NCI-H82 treated with DMSO at 0.1 percent for 48 hours (cell line): ENCODE measurements at regions not wholly inside any gene's neighbourhood (a gene's known extent, or its start where the extent isn't known, plus 50 kb on each side); places are given as distances from the start of the nearest gene placed in this dataset.
A peak's percentile ranks its signal among the peaks of the same experiment; 100 is the strongest.
"Not testable (repeated sequence)": the region's sequence is repeated elsewhere in the genome, so short reads cannot be mapped to it uniquely, and the experiment has no call there.

Source experiments
- DNase-seq: peaks from one replicate; lab custom pipeline; 2025; ENCODE audit not compliant: unreplicated experiment; lab: John Stamatoyannopoulos, UW

DNA sequence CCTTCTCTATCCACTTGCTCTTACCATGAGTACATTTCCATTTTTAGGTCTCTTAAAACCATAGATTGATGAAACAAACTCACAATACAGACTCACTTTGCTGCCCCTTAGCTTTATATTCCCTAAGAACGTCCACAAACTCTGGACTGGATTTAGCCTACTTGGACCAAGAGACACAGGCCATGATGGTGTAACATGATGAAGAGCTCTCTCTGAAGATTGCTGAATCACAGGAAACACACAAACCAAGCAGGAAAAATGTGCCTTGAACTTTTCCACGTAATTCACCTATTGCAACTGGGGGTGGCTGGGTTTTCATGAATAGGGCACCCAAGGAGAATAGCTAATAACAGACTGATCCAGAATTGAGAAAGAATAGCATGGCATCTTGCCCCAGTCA is 201.7 kb upstream of the RBBP8 start:
- DNase-seq, result no peak

DNA sequence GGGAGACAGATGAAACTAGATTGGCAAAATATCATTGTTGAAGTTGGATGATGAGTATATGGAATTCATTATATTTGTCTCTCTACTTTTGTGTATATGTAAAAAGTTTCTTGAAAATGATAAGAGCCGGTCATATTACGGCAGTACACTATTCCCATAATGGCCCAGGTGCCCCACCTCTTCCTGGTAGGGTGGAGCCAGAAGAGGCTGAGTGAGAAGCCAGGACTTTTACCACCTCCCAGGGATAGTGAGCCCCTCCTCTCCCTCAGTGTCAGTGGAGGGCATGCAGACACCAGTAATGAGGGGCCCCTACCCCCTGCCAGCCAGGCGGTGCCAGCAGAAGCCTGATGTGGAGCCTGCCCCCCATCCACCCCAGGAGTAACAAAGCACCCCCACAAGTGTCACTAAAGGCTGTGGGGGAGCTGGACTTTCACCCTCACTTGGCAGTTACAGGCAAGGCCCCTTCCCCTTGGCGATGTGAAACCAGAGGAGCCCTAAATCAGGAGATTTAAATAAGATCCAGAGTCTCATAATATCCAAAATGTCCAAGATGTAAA is 198.9 kb upstream of the RBBP8 start:
- DNase-seq, result no peak

DNA sequence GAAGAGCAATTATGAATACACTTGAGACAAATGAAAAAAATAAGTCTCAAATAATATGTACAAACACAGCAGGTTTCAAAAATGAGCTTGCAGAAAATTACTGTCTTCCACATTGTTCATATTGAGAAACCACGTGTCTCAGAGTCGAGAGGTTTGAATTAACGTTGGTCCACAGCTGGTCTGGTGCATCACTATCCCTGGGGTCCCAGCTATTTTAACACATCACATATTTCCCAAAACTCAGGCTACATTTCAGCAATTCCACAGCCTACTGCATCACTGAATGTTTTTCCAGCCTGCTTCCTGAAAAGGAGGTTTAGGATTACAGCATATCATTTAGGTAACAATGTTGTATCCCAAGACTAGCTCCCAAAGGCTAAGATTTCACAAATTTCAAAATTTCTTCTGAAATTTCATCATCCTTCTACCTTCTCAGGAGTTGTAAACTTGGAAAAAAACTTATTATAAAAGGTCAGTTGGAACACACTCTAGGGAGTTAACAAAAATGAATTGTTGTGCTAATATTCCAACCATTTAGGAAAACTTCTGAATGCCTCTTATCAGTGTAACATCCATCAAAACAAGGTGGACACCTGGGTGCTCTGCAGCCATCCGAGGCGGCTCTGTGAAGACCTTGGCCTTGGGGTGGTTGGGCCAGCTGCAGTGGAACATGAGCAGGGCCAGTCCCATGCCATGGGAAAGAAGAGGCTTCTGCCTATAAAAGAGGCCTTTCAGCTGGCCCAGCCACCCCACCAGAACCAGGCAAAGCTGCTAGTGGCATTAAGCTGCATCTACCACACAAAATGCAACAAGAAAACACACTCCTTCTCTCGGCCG is 198.1 kb upstream of the RBBP8 start:
- no peak for DNase-seq

- no peak for DNase-seq
These were observed 196.1 kb upstream of the RBBP8 start for GRCh38 chr18:22737054-22737453.

- DNase-seq, result no peak
These were observed 194.0 kb upstream of the RBBP8 start for GRCh38 chr18:22739061-22739642.

- no peak for DNase-seq
These were observed 193.3 kb upstream of the RBBP8 start for GRCh38 chr18:22739789-22740188.

DNA sequence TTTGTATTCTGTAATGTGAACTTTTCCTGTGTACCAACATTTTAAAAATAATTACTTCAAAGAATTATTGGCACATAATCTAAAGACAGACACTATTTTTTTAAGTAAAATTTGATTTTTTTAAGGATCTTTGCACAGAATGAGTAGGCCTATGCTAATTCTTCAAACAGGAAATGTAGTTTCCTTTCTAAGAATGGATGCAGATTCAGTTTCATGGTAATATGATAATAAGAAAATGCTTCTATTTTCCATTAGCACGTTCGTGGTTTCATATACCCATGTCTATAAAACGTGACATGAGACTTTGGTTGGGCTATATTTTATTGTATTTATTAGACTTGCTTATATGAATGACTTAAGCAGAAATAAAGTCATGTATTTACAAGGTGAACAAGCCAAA is 191.8 kb upstream of the RBBP8 start:
- no peak for DNase-seq

DNA sequence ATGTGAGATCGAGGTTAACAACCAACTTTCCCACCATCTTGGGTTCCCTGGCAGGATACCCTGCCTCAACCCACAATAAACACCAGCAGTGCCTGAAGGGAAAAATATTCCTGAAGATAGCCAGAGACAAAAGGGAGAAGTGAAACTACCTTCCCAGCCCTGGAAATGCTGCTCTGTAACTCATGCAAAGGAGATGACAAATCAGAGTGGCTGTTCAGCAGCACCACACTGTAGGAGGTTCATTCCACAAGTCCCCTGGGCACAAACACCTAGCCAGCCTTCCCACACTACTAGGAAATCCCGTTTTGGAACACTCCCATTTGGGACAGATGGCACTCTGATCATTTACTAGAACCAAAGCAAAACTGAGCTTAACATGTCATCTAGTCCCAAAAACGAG is 190.7 kb upstream of the RBBP8 start:
- DNase-seq, result no peak

GRCh38 chr18:22745966-22746365 is 187.2 kb upstream of the RBBP8 start:
- DNase-seq, result no peak

GRCh38 chr18:22752014-22752413 is 181.1 kb upstream of the RBBP8 start:
- DNase-seq, result no peak

GRCh38 chr18:22753130-22753831 is 179.8 kb upstream of the RBBP8 start:
- no peak for DNase-seq

DNA sequence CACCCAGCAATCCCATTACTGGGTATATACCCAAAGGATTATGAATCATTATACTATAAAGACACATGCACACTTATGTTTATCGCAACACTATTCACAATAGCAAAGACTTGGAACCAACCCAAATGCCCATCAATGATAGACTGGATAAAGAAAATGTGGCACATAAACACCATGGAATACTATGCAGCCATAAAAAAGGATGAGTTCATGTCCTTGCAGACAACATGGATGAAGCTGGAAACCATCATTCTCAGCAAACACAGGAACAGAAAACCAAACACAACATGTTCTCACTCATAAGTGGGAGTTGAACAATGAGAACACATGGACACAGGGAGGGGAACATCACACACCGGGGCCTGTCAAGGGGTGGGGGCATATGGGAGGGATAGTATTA is 169.1 kb upstream of the RBBP8 start:
- DNase-seq, result not testable (repeated sequence)

DNA sequence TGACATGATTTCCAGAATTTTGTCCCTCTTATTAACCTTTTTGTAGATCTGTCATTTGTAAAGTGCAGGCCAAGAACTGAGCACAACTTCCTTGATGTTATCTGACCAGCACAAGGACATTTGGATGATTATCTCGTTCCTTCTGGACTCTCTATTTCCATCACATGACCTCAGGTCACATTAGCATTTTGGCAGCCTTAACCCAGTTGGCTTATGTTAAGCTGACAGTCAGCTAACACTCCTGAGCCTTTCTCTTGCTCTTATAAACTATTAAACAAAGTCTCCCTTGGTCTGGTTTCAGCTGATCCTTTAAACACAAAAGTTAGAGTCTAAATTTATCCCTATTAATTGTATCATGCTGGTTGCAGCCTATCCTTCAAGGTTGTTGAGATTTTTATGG is 167.2 kb upstream of the RBBP8 start:
- DNase-seq, result peak; percentile 11

DNA sequence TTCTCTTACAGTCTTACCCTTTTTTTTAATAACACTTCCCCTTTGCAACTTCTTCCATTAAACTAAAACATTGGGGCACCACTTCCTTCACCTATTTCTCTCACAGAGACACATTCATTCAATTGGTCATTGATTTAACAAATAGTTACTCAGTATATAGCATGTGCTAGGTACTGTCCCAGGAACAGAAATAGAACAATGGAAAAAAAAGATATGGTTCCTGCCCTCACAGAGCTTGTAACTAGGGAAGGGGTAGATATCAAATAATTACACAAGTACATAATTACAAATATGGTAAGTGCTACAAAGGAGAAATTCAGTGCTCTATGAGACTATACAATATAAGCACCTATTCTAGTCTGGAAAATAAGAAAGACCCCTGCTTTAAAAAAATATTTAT is 165.5 kb upstream of the RBBP8 start:
- DNase-seq, result no peak

- DNase-seq, result no peak
These were observed 159.2 kb upstream of the RBBP8 start for GRCh38 chr18:22773944-22774343.

DNA sequence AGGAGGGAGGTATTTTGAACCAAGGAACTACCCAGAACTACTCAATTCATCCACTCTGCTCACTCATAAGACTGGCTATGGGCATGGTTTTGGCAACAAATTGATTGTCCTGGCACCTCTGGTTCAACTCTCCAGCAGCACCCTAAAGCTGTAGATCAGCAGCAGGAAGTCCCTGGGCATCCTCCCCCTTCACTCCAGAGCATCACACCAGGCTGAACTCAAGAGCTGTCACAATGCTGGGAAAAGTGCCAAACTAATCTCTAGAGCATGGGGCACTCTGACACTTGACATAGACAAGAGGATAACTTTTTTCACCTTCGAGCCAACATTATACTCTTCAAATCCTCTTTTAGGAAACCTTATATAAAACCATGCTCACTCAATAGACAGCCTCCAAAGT is 154.1 kb upstream of the RBBP8 start:
- DNase-seq, result no peak

- no peak for DNase-seq
These were observed 149.9 kb upstream of the RBBP8 start for GRCh38 chr18:22783245-22783644.

DNA sequence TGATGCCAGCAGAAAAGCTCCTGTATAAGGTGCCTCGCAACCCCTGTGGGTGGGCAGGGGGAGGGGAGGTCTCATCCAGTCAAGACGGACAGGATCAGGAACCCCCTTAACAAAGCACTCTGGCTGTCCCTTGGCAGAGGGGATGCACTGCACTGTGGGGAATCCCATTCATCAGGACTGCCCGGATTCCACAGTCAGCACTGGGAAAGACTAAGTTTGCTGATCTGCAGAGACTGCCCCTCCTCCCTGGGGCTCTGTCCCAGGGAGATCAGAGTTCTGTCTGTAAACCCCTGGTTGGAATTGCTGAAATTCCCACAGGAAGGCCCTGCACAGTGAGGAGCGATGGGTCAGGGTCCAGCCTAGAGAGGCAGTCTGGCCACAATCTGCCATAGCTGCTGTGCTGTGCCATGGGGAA is 149.5 kb upstream of the RBBP8 start:
- DNase-seq, result no peak

GRCh38 chr18:22789052-22789451 is 144.1 kb upstream of the RBBP8 start:
- DNase-seq, result no peak

DNA sequence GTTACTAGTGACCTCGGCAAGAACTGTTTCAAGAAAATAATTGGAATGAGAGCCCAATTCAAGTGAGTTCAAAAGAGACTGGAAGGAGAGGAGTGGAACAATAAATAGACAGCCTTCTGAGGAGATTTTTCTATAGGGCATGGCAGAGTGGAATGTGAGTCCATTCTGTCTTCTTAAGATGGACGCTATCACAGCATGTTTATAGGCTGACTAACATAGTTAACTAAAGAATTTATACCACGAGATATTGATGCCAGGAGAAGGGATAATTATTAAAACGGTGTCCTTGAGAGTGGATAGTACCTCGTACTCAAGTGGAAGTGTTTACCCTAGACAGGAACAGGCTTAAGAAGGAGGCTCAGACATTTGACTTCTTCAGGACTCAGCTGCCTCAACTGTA is 143.5 kb upstream of the RBBP8 start:
- no peak for DNase-seq

GRCh38 chr18:22790545-22791309 is 142.4 kb upstream of the RBBP8 start:
- no peak for DNase-seq
